Activated T-helper 2 cell treated with anti-CD3 and anti-CD28 coated beads, Interferon-gamma antibody, Interleukin-2, Interleukin-4, amounts not matched to agents 10 μg/mL and 5 μg/mL and 100 μg/mL, durations not matched to agents 14 hours and 24 hours and 36 hours (primary cell): ENCODE measurements at regions not wholly inside any gene's neighbourhood (a gene's known extent, or its start where the extent isn't known, plus 50 kb on each side); places are given as distances from the start of the nearest gene placed in this dataset.
"Not testable (repeated sequence)": the region's sequence is repeated elsewhere in the genome, so short reads cannot be mapped to it uniquely, and the experiment has no call there.

Experiments used
- DNase-seq: peaks from one replicate; pipeline ENCODE4 v3.0.0; 2021; ENCODE audit warnings: low spot score
- H3K27ac Mint-ChIP-seq: one replicate; pipeline ENCODE4 v1.8.0; 2021; ENCODE audit warnings: mixed read lengths
- H3K27me3 Mint-ChIP-seq: one replicate; pipeline ENCODE4 v1.8.0; 2021; ENCODE audit warnings: low read depth, mixed read lengths
- H3K36me3 Mint-ChIP-seq: one replicate; pipeline ENCODE4 v1.8.0; 2021; ENCODE audit warnings: low read depth, mixed read lengths
- H3K4me1 Mint-ChIP-seq: one replicate; pipeline ENCODE4 v1.8.0; 2021; ENCODE audit warnings: low read depth, mixed read lengths
- H3K4me3 Mint-ChIP-seq: one replicate; pipeline ENCODE4 v1.8.0; 2021; ENCODE audit warnings: low read depth, mild to moderate bottlenecking, moderate library complexity, mixed read lengths
- H3K9me3 Mint-ChIP-seq: one replicate; pipeline ENCODE4 v1.8.0; 2021; ENCODE audit warnings: mixed read lengths
- intact Hi-C: fragments of 100-400 bp; cut with micrococcal nuclease; formaldehyde crosslinking; loops from one replicate; pipeline ENCODE4 v1.15.1; 2023

DNA sequence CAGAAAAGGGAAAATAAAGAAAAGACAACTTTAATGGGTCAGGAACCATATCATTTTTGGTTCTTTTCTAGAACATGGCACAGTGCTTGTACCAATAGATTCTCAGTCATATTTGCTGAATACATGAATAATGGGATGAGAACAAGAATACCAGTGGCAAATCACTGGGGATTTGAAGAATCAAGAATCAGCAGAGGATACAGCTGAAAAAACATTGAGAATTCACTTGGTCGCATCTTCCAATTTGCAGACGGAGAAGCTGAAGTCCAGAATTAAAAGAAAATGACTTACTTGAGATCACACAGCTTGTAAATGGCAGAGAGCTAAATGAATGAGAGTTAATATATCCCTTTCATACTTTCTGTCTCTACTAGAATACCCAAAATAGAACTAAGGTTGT, 362.2 kb downstream of the RAD51AP2 start:
- H3K4me3 Mint-ChIP-seq = no peak overlapping the region
- H3K4me1 Mint-ChIP-seq = no peaks in the 10 kb centered on the region
- H3K27ac Mint-ChIP-seq = no peak overlapping the region
- no peak for DNase-seq
- no peaks in the 10 kb centered on the region for H3K9me3 Mint-ChIP-seq
- intact Hi-C loops = no loop called here
- H3K36me3 Mint-ChIP-seq = no peaks in the 10 kb centered on the region
- no peaks in the 10 kb centered on the region for H3K27me3 Mint-ChIP-seq

- no peak for DNase-seq
- Mint-ChIP-seq H3K4me3 (no peak overlapping the region), H3K4me1 (no peaks in the 10 kb centered on the region), H3K27me3 (no peaks in the 10 kb centered on the region), H3K27ac (no peak overlapping the region), H3K36me3 (no peaks in the 10 kb centered on the region), H3K9me3 (no peaks in the 10 kb centered on the region)
- intact Hi-C loops = no loop called here
These were observed 368.3 kb downstream of the RAD51AP2 start for GRCh38 chr2:17149945-17150344.

GRCh38 chr2:17148407-17149145, 369.7 kb downstream of the RAD51AP2 start:
- intact Hi-C loops = no loop called here

GRCh38 chr2:17146358-17146757, 371.9 kb downstream of the RAD51AP2 start:
- no peaks in the 10 kb centered on the region for H3K4me1 Mint-ChIP-seq
- H3K36me3 Mint-ChIP-seq = no peaks in the 10 kb centered on the region
- intact Hi-C loops = no loop called here
- H3K9me3 Mint-ChIP-seq = no peaks in the 10 kb centered on the region
- H3K27ac Mint-ChIP-seq = no peak overlapping the region
- no peaks in the 10 kb centered on the region for H3K27me3 Mint-ChIP-seq
- H3K4me3 Mint-ChIP-seq = no peak overlapping the region
- no peak for DNase-seq

More at GRCh38 chr2:17148407-17149145, 369.7 kb downstream of the RAD51AP2 start:
- Mint-ChIP-seq H3K9me3 (no peaks in the 10 kb centered on the region), H3K27ac (no peak overlapping the region), H3K27me3 (no peaks in the 10 kb centered on the region), H3K36me3 (no peaks in the 10 kb centered on the region), H3K4me3 (no peak overlapping the region), H3K4me1 (no peaks in the 10 kb centered on the region)
- DNase-seq = no peak

- Mint-ChIP-seq H3K4me1 (no peaks in the 10 kb centered on the region), H3K27ac (no peak overlapping the region), H3K27me3 (no peaks in the 10 kb centered on the region), H3K4me3 (no peak overlapping the region), H3K9me3 (no peaks in the 10 kb centered on the region), H3K36me3 (no peaks in the 10 kb centered on the region)
- no peak for DNase-seq
- intact Hi-C loops = no loop called here
These were observed 381.4 kb downstream of the RAD51AP2 start for GRCh38 chr2:17136877-17137276.

- Mint-ChIP-seq H3K4me1 (no peaks in the 10 kb centered on the region), H3K4me3 (no peak overlapping the region), H3K27me3 (no peaks in the 10 kb centered on the region), H3K9me3 (no peaks in the 10 kb centered on the region), H3K36me3 (no peaks in the 10 kb centered on the region), H3K27ac (no peak overlapping the region)
- intact Hi-C loops = no loop called here
- no peak for DNase-seq
These were observed 382.0 kb downstream of the RAD51AP2 start for GRCh38 chr2:17136231-17136630.

GRCh38 chr2:17135619-17136018, 382.6 kb downstream of the RAD51AP2 start:
- no peaks in the 10 kb centered on the region for H3K4me1 Mint-ChIP-seq
- intact Hi-C loops = no loop called here

DNA sequence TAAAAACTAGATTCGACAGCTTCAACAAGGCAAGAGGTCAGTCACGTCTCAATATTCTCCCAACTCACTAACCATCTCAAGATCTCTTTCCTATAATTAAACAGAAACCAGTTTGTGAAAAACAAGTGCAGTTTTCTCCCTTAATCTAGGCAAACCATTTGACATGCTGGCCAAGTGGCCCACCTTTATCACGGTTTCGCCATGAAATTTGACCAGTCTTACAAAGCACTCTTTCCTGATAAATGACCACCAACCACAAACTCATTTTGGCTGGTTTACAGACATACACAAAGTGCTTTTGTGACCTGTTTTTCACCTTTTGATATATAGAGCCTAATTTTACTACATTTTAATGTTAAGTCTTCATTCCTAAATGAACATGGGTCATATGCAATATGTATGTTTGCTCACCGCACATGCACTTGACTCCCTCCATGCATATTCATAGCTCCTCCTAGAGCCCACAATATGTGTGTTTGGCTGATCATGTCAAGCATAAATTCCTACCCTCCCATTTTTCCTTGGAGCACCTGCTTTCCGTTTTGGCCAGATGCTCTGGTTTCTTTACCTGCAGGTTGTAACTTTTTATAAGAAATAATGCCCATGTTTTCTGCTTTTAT, 385.1 kb downstream of the RAD51AP2 start:
- no peaks in the 10 kb centered on the region for H3K27me3 Mint-ChIP-seq
- H3K27ac Mint-ChIP-seq = no peak overlapping the region
- no peaks in the 10 kb centered on the region for H3K4me1 Mint-ChIP-seq
- intact Hi-C loops = no loop called here
- H3K36me3 Mint-ChIP-seq = no peaks in the 10 kb centered on the region
- DNase-seq = no peak
- no peak overlapping the region for H3K4me3 Mint-ChIP-seq
- H3K9me3 Mint-ChIP-seq = no peaks in the 10 kb centered on the region

More at GRCh38 chr2:17135619-17136018, 382.6 kb downstream of the RAD51AP2 start:
- Mint-ChIP-seq H3K27me3 (no peaks in the 10 kb centered on the region), H3K36me3 (no peaks in the 10 kb centered on the region), H3K9me3 (no peaks in the 10 kb centered on the region), H3K4me3 (no peak overlapping the region), H3K27ac (no peak overlapping the region)
- no peak for DNase-seq

DNA sequence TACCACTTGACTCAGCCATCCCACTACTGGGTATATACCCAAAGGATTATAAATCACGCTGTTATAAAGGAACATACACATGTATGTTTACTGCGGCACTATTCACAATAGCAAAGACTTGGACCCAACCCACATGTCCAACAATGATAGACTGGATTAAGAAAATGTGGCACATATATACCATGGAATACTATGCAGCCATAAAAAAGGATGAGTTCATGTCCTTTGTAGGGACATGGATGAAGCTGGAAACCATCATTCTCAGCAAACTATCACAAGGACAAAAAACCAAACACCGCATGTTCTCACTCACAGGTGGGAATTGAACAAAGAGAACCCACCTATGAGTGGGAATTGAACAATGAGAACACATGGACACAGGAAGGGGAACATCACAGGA, 387.6 kb downstream of the RAD51AP2 start:
- H3K4me3 Mint-ChIP-seq, H3K9me3 Mint-ChIP-seq, H3K27me3 Mint-ChIP-seq, DNase-seq, intact Hi-C loops, H3K27ac Mint-ChIP-seq, H3K4me1 Mint-ChIP-seq, H3K36me3 Mint-ChIP-seq: not testable (repeated sequence)

GRCh38 chr2:17125989-17126620, 392.1 kb downstream of the RAD51AP2 start:
- Mint-ChIP-seq H3K4me3 (no peak overlapping the region), H3K36me3 (no peaks in the 10 kb centered on the region), H3K27ac (no peak overlapping the region), H3K9me3 (no peaks in the 10 kb centered on the region), H3K27me3 (no peaks in the 10 kb centered on the region), H3K4me1 (no peaks in the 10 kb centered on the region)
- no peak for DNase-seq
- intact Hi-C loops = no loop called here

DNA sequence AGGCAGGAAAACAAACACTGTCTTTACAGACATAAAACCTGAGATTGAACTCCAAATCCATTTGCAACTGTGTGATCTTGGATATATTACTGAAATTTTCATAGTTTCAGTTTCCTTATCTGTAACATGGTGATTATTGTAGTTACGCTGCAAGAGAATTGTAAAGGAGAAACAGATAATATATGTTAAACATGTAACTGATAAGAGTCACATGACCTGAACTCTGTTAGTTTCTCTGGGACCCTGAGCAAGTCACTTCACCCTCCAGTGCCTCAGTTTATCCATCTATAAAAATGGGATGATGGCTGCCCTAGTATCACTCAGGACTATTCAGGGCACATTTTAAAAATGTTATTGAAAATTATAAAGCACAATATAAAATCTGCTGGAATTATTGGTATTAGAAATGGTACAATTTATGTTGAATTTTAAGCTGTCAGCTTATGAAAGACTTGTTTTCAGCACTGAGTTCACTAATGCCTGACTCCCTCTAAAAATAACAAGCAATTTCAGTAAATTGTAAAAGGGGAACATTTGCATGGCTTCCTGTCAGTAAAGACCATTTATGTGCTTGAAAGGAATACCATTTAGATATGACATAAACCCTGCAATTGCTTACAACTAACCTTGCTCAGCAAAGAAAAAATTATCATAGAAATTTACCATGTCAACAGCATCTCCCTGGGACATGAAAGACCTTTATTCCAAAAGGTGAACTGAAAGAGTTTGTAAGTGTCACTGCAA, 393.5 kb downstream of the RAD51AP2 start:
- Mint-ChIP-seq H3K27ac (no peak overlapping the region), H3K27me3 (no peaks in the 10 kb centered on the region), H3K4me3 (no peak overlapping the region), H3K9me3 (no peaks in the 10 kb centered on the region), H3K4me1 (no peaks in the 10 kb centered on the region), H3K36me3 (no peaks in the 10 kb centered on the region)
- intact Hi-C loops = no loop called here
- DNase-seq = no peak

DNA sequence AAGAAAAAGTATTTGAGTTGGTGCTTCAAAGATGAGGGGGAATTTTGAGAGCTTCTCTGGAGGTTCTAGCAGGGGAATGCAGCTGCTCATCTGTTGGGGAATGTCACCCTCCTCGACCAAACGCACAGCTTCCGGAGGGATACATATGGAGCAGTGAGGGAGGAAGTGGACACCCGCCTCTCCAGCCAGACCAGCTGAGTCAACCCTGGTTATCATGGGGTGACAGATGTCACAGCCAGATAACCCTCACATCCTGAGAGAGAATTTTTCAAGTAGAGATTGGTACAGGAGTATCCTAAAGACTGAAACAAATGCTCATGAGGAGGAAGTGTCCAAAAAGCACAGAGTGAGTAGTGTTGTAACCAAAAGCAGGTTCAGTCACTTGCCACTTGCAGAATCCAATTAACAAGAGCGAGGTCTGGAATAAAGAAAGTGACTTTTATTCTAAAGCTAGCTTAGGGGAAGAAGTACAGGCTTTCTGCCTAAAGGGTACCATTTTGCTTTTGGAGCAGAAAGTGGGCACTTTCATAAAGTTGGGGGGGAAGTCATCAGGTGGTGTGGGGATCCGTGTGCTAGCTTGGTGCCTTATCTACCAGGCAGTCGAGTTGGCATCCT, 395.2 kb downstream of the RAD51AP2 start:
- Mint-ChIP-seq H3K36me3 (no peaks in the 10 kb centered on the region), H3K27me3 (no peaks in the 10 kb centered on the region), H3K27ac (no peak overlapping the region), H3K4me1 (no peaks in the 10 kb centered on the region), H3K9me3 (no peaks in the 10 kb centered on the region), H3K4me3 (no peak overlapping the region)
- DNase-seq = no peak
- intact Hi-C loops = no loop called here
